ENCODE measurements at regions not wholly inside any gene's neighbourhood (a gene's known extent, or its start where the extent isn't known, plus 50 kb on each side); places are given as distances from the start of the nearest gene placed in this dataset.

DNA sequence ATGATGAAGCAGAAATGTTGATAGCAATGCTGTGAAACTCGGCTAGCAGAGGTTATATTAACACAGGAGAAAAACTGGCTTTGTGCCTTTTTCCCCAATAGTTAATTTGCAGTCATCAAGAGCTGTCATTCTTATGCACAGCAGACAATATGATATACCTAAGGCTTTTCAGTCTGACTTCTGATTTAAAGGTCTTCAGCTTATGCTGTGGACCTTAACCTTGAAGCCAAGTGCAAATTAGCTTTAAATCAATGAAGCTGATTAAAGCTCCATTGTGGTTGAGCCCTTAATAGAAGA lies 171.6 kb upstream of the ID4 start:
- BruUV-seq (replicated peaks) = no TSS peak
- FAIRE-seq (no peak), DNase-seq (ENCODE audit: low read depth, low spot score) (no peak)
- H4K20me1 ChIP-seq (replicated peaks; ENCODE audit: control insufficient read depth, extremely low read depth, insufficient read depth, low read length) = no peaks in the 10 kb centered on the region
- H3K9ac ChIP-seq (replicated peaks; ENCODE audit: extremely low read depth, insufficient read depth, low read length) = no peak overlapping the region
- dilution Hi-C loops (cut with MboI; ENCODE audit: extremely low pct_ligation_motif_present, low sequenced_read_pairs) (no loop called here), intact Hi-C loops (cut with micrococcal nuclease) (no loop called here)
- H3K9me1 ChIP-seq (replicated peaks; ENCODE audit: control insufficient read depth, extremely low read depth, insufficient read depth, low read length) = no peaks in the 10 kb centered on the region
- no peaks in the 10 kb centered on the region for H3K4me1 ChIP-seq (ENCODE audit: control insufficient read depth, extremely low read depth, insufficient read depth, low read length)
- H3K79me2 ChIP-seq (ENCODE audit: control insufficient read depth, insufficient read depth, low read length) = no peaks in the 10 kb centered on the region
- no peaks in the 10 kb centered on the region for H3K9me3 ChIP-seq (replicated peaks; ENCODE audit: control insufficient read depth, insufficient read depth, low read length)
- no peak overlapping the region for H3K27ac ChIP-seq (ENCODE audit: insufficient read depth, low read depth, low read length)
- TF ChIP-seq MYC (IDR thresholded peaks at IDR 0.05; ENCODE audit: low read depth, low read length) = no peak
- TF ChIP-seq, protein P1, sequence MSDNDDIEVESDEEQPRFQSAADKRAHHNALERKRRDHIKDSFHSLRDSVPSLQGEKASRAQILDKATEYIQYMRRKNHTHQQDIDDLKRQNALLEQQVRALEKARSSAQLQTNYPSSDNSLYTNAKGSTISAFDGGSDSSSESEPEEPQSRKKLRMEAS (IDR thresholded peaks at IDR 0.05; ENCODE audit: insufficient read depth, insufficient read length) = no peak
- no peak for TF ChIP-seq POLR2A (IDR thresholded peaks at IDR 0.05; ENCODE audit: low read depth, low read length)
- TF ChIP-seq, protein P2, sequence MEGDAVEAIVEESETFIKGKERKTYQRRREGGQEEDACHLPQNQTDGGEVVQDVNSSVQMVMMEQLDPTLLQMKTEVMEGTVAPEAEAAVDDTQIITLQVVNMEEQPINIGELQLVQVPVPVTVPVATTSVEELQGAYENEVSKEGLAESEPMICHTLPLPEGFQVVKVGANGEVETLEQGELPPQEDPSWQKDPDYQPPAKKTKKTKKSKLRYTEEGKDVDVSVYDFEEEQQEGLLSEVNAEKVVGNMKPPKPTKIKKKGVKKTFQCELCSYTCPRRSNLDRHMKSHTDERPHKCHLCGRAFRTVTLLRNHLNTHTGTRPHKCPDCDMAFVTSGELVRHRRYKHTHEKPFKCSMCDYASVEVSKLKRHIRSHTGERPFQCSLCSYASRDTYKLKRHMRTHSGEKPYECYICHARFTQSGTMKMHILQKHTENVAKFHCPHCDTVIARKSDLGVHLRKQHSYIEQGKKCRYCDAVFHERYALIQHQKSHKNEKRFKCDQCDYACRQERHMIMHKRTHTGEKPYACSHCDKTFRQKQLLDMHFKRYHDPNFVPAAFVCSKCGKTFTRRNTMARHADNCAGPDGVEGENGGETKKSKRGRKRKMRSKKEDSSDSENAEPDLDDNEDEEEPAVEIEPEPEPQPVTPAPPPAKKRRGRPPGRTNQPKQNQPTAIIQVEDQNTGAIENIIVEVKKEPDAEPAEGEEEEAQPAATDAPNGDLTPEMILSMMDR (IDR thresholded peaks at IDR 0.05; ENCODE audit: extremely low read depth in 1 of 2, insufficient read depth in 1 of 2, low read depth in 1 of 2, low read length in 2 of 2) = no peak
- no peak for TF ChIP-seq EZH2 (IDR thresholded peaks at IDR 0.05; ENCODE audit: borderline replicate concordance, low read depth, low read length, severe bottlenecking)
- no peak for TF ChIP-seq POLR2AphosphoS5 (IDR thresholded peaks at IDR 0.05; ENCODE audit: insufficient read depth, low read depth, low read length)
- no peak for TF ChIP-seq GATA2 (IDR thresholded peaks at IDR 0.05; ENCODE audit: insufficient read depth, insufficient read length, low read depth, low read length)
- TF ChIP-seq JUN (IDR thresholded peaks at IDR 0.05; ENCODE audit: borderline replicate concordance, insufficient read depth, insufficient read length, low read depth) = no peak
- no peak for TF ChIP-seq FOS (IDR thresholded peaks at IDR 0.05; ENCODE audit: borderline replicate concordance, insufficient read depth, low read length)
- no peaks in the 10 kb centered on the region for H3K36me3 ChIP-seq (ENCODE audit: control insufficient read depth in 2 of 2, extremely low read depth in 1 of 2, insufficient read depth in 2 of 2, low read length in 2 of 2)
- H3K4me3 ChIP-seq (replicated peaks in 1 of 3; ENCODE audit: insufficient read depth in 1 of 3, low read depth in 1 of 3, low read length in 3 of 3) = no peak overlapping the region
- POLR2A ChIA-PET = no interaction called here
- no peak overlapping the region for H2AFZ ChIP-seq (ENCODE audit: low read depth, low read length)
- no peak overlapping the region for H3K4me2 ChIP-seq (ENCODE audit: insufficient read depth, low read length)
- no peaks in the 10 kb centered on the region for H3K27me3 ChIP-seq (ENCODE audit: control insufficient read depth in 2 of 2, insufficient read depth in 2 of 2, low read length in 2 of 2)
- CTCF ChIA-PET = no interaction called here

All from endothelial cell of umbilical vein (primary cell).